ENCODE measurements at regions not wholly inside any gene's neighbourhood (a gene's known extent, or its start where the extent isn't known, plus 50 kb on each side); places are given as distances from the start of the nearest gene placed in this dataset.
"Not testable (repeated sequence)": the region's sequence is repeated elsewhere in the genome, so short reads cannot be mapped to it uniquely, and the experiment has no call there.

GRCh38 chr3:159681717-159682116, 306.9 kb upstream of the IL12A start:
- FAIRE-seq; DNase-seq (ENCODE audit: low spot score): not testable (repeated sequence)

- FAIRE-seq: no peak
- DNase-seq (ENCODE audit: low spot score): no peak
Observed at GRCh38 chr3:159685801-159686200, 302.8 kb upstream of the IL12A start.

GRCh38 chr3:159693226-159693625, 295.4 kb upstream of the IL12A start:
- FAIRE-seq (no peak), DNase-seq (ENCODE audit: low spot score) (no peak)

GRCh38 chr3:159711560-159712333, 276.9 kb upstream of the IL12A start:
- DNase-seq (ENCODE audit: low spot score) (peak; percentile 67), FAIRE-seq (no peak)

GRCh38 chr3:159721324-159721723, 267.3 kb upstream of the IL12A start:
- DNase-seq (ENCODE audit: low spot score): no peak
- FAIRE-seq: no peak

- DNase-seq (ENCODE audit: low spot score): no peak
- FAIRE-seq: no peak
Observed at GRCh38 chr3:159723295-159723694, 265.3 kb upstream of the IL12A start.

- no peak for FAIRE-seq
- no peak for DNase-seq (ENCODE audit: low spot score)
Observed at GRCh38 chr3:159724627-159725026, 264.0 kb upstream of the IL12A start.

- DNase-seq (ENCODE audit: low spot score) (peak; percentile 69), FAIRE-seq (no peak)
Observed at GRCh38 chr3:159726231-159726964, 262.2 kb upstream of the IL12A start.

GRCh38 chr3:159727506-159727905, 261.1 kb upstream of the IL12A start:
- DNase-seq (ENCODE audit: low spot score): no peak
- no peak for FAIRE-seq

GRCh38 chr3:159731254-159731653, 257.4 kb upstream of the IL12A start:
- DNase-seq (ENCODE audit: low spot score): no peak
- no peak for FAIRE-seq

GRCh38 chr3:159732172-159733111, 256.2 kb upstream of the IL12A start:
- peak; percentile 68 for DNase-seq (ENCODE audit: low spot score)

GRCh38 chr3:159733194-159733860, 255.3 kb upstream of the IL12A start:
- FAIRE-seq (no peak), DNase-seq (ENCODE audit: low spot score) (no peak)

More at GRCh38 chr3:159732172-159733111, 256.2 kb upstream of the IL12A start:
- no peak for FAIRE-seq

- FAIRE-seq (no peak), DNase-seq (ENCODE audit: low spot score) (no peak)
Observed at GRCh38 chr3:159734681-159735080, 254.0 kb upstream of the IL12A start.

- FAIRE-seq (no peak), DNase-seq (ENCODE audit: low spot score) (no peak)
Observed at GRCh38 chr3:159739166-159739565, 249.5 kb upstream of the IL12A start.

- FAIRE-seq (no peak), DNase-seq (ENCODE audit: low spot score) (no peak)
Observed at GRCh38 chr3:159739969-159740368, 248.7 kb upstream of the IL12A start.

GRCh38 chr3:159741281-159741680, 247.4 kb upstream of the IL12A start:
- FAIRE-seq (no peak), DNase-seq (ENCODE audit: low spot score) (no peak)

GRCh38 chr3:159748425-159748824, 240.2 kb upstream of the IL12A start:
- DNase-seq (ENCODE audit: low spot score): no peak

GRCh38 chr3:159749406-159749805, 239.2 kb upstream of the IL12A start:
- FAIRE-seq: no peak
- DNase-seq (ENCODE audit: low spot score): no peak

More at GRCh38 chr3:159748425-159748824, 240.2 kb upstream of the IL12A start:
- FAIRE-seq: no peak

GRCh38 chr3:159751146-159751545, 237.5 kb upstream of the IL12A start:
- FAIRE-seq: no peak

GRCh38 chr3:159751752-159752151, 236.9 kb upstream of the IL12A start:
- FAIRE-seq (no peak), DNase-seq (ENCODE audit: low spot score) (no peak)

More at GRCh38 chr3:159751146-159751545, 237.5 kb upstream of the IL12A start:
- DNase-seq (ENCODE audit: low spot score): no peak
